HG03103 (cell line): ENCODE measurements at regions not wholly inside any gene's neighbourhood (a gene's known extent, or its start where the extent isn't known, plus 50 kb on each side); places are given as distances from the start of the nearest gene placed in this dataset.

Source experiments
- ATAC-seq: cut with Tn5 transposase; IDR thresholded peaks from one replicate; pipeline ENCODE4 v1.9.1; 2021; ENCODE audit warnings: low read depth; ENCODE audit not compliant: unreplicated experiment

DNA sequence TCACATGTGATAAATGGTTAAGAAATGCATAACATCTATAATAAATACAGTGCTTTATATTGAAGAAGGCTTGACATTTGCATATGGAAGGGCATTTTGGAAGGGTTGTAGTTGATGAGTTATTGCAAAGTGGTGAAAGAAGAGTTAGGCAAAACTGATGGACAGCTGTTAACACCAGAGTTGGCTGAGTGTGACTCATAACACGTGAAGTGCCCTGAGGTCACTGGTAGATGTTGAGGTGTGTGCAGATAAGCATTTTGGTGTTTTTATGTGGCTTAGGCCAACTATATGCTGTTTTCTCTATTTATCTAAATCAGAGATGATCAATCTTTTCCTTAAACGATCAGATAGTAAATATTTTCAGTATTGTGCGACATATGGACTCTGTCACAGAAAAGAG is 154.3 kb upstream of the KCNH7 start:
- ATAC-seq = no peak

- no peak for ATAC-seq
Observed at GRCh38 chr2:162989507-162989906, 150.9 kb upstream of the KCNH7 start.

DNA sequence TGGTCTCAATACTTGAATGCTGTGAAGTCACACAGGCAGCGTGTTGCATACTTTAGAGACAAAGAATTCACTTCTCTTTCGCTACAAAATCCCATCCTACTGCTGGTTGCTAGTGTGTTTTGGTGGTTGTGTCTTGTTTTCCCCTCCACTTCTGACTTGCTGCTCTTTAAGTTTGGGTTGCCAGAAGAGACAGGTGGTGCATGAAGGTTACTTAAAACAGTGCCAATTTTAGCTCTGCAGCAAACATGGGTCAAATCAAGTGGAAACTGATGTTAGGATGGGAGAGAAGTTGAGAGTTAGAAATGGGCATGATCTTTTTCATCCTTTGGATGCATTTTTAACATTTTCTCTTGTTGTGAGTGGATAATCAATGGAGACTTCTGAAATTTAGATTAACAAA is 136.2 kb upstream of the KCNH7 start:
- no peak for ATAC-seq

- ATAC-seq = no peak
Observed at GRCh38 chr2:162972383-162972782, 133.8 kb upstream of the KCNH7 start.

DNA sequence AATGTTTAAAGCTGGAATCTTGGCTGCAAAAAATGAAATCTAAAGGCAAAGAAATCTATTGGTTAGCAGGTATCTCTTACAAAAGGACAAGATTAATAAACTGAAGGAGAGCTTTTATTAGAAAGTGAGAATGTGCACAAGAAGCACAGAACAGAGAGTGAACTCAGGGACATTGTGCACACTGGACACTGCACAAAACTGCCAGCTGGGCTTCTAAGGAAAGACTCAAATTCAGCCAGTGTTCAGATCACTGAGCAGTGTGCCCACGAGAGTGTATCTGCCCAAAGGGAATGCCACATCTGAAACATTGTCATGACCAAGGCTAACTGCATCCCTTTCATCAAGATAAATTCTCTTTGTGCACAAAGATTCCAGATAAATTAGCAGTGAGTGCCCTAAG is 129.7 kb upstream of the KCNH7 start:
- ATAC-seq = no peak

GRCh38 chr2:162967811-162968210 is 129.2 kb upstream of the KCNH7 start:
- no peak for ATAC-seq

DNA sequence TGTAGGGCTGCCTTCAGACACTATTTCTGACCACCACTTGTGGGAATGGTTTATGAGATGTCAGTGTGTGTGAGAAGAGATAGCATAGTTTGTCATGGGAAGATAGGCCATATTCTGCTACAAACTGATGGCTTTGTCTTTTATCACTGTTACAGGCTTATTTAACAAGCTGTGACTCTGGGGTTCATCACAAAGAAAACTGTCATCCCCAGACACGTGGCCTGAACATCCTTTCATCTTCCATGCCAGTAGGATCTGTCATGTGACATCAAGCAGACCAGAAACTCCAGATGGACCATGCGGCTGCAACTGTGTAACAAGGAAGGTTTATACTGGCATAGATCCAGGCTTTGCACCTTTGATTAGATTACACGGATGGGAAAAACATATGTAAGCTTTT is 128.6 kb upstream of the KCNH7 start:
- no peak for ATAC-seq

GRCh38 chr2:162965191-162965590 is 126.6 kb upstream of the KCNH7 start:
- no peak for ATAC-seq

DNA sequence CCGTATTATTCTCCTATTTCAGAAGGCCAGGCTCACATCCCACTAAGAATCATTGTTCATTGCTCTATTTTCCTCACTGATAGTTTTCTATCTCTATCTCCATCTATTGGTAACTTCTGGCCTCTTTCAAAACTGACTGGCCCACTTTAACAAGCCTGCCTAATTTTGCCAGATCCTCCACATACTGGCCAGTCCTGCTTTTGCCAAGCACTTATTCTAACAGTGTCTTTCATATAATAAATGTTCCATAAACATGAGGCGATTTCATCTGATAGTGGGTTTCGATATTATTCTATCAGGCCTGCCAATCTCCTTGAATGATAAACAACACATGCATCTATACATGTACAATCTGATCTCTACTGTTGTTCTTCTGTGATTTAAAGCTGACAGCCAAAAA is 125.9 kb upstream of the KCNH7 start:
- ATAC-seq = no peak

GRCh38 chr2:162963156-162963555 is 124.6 kb upstream of the KCNH7 start:
- no peak for ATAC-seq

DNA sequence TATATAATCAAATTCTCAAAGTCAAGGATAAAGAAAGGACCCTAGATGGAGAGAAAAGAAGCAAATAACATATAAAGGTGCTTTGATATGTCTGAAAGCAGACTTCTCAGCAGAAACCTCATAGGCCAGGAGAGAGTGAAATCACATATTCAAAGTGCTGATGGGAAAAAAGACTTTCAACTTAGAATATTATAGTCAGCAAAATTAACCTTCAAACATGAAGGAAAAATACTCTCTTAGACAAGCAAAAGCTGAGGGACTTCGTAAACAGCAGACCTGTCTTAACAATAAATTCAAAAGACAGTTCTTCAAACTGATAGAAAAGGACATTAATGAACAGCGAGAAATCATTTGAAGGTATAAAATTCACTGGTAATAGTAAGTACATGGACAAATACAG is 107.2 kb upstream of the KCNH7 start:
- ATAC-seq = no peak

DNA sequence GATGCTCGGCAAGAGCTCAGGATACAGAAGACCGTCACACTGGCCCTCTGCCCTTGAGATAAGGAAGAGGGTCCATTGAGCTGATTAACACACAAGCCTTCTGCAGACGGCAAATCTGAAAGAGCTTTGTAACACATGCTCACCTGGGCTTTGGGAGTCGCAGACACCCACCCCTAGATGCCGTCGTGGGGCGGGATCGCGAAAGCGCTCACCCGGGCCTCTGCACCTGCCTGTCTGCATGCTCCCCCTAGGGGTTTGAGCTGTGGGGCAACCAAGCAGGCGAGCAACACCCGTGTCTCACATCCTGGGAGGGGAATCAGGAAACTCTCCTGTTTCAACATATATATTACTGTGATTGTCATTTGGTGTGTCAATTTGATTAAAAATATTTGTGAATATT is 99.8 kb upstream of the KCNH7 start:
- ATAC-seq = no peak

DNA sequence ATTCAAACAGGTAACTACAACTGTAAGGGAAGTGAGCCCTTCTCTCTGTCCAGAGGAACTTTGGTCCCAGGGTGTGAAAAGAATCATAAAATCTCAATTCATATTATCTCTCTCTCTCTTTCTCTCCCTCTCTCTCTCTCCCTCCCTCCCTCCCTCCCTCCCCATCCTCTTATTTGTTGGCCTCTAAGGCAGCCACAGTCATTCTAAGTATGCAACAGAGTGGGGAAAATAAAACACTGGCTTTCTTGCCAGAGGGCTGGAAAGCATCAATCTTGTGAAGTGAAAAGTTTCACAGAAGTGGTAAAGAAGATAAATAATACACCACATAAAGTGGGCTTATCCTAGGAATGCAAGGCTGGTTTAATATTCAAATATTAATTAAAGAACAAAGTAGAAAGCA is 95.6 kb upstream of the KCNH7 start:
- no peak for ATAC-seq

- ATAC-seq = no peak
Observed at GRCh38 chr2:162932416-162932815, 93.8 kb upstream of the KCNH7 start.

- no peak for ATAC-seq
Observed at GRCh38 chr2:162929571-162929970, 91.0 kb upstream of the KCNH7 start.

GRCh38 chr2:162928356-162928755 is 89.8 kb upstream of the KCNH7 start:
- no peak for ATAC-seq

DNA sequence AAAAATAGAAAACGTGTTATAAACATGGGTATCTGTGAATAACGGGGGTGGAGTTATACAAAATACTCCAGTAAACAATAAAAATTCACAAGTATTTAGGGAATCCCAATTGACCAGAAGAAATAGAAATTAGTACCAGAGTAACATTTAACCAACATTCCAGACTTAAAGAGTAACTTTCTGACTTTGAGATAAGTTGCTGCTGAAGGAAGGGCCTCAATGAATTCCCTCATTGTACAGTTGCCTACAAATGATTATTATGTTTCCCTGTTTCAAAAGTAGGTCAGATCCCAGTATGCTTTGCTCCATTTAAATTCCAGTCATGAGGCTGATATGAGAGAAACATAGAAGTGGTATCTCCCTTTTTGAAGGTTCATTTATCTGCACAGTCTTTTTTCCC is 88.3 kb upstream of the KCNH7 start:
- no peak for ATAC-seq

GRCh38 chr2:162926501-162926900 is 87.9 kb upstream of the KCNH7 start:
- no peak for ATAC-seq

DNA sequence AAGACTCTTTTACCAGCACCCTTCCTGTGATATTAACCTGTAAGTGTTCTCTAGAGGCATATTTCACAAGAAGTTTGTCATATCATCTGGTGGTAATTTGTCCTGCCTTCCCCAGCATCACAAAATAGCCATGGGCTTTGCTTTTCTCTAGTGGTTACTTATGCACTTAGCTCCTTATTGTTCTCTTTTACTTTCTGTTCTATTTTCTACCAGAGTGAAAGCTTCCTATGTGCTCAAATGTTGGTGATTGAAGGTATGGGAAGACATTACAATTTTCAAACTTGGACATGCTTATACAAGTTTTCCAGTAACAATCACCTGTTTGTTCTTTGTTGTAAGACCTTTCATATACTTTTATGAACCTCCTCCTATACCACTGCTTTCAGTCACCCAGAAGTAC is 87.0 kb upstream of the KCNH7 start:
- no peak for ATAC-seq

GRCh38 chr2:162919111-162919510 is 80.5 kb upstream of the KCNH7 start:
- ATAC-seq = no peak

GRCh38 chr2:162917626-162918025 is 79.1 kb upstream of the KCNH7 start:
- no peak for ATAC-seq

DNA sequence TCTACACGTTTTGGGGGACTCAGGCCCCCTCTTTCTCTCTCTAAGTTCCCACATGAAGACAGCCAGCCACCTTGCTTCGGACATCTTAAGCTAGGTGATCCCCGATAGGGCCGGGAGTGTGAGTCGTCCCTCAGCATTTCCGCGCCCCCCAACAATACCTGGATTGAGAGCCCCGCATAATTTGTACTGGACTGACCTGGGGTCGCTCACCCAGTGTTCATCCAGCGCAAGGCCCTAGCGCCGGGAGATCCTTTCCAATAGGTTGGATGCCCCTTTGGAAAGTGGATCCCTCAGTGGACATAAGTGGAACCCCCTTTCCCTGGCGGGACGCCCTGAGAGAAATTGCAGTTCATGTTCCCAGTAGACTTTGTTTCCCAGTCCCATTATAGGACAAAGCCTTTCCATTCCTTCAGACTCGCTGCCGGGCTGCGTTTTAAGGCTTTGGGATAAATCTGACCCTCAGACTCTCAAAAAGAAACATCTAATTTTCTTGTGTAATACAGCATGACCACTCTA is 77.8 kb upstream of the KCNH7 start:
- no peak for ATAC-seq

- ATAC-seq = no peak
Observed at GRCh38 chr2:162915858-162916257, 77.3 kb upstream of the KCNH7 start.
